ENCODE measurements at regions not wholly inside any gene's neighbourhood (a gene's known extent, or its start where the extent isn't known, plus 50 kb on each side); places are given as distances from the start of the nearest gene placed in this dataset.

GRCh38 chr6:153373869-153374268 lies 242.8 kb upstream of the RGS17 start:
- TF ChIP-seq CTCF (IDR thresholded peaks at IDR 0.05) (no peak), POLR2A (IDR thresholded peaks at IDR 0.05) (no peak), POLR2AphosphoS5 (IDR thresholded peaks at IDR 0.05) (no peak), EP300 (IDR thresholded peaks at IDR 0.05) (no peak)
